Karpas-422 (cell line): ENCODE measurements at regions not wholly inside any gene's neighbourhood (a gene's known extent, or its start where the extent isn't known, plus 50 kb on each side); places are given as distances from the start of the nearest gene placed in this dataset.
A peak's percentile ranks its signal among the peaks of the same experiment; 100 is the strongest.
"Not testable (repeated sequence)": the region's sequence is repeated elsewhere in the genome, so short reads cannot be mapped to it uniquely, and the experiment has no call there.

Source experiments
- DNase-seq: peaks from one replicate; pipeline ENCODE4 v3.0.0-alpha.2; 2015
- H2AFZ ChIP-seq: fragments of 200-600 bp; sonication (generic); 2 replicates; pipeline ENCODE4 v1.6.1; 2014; ENCODE audit warnings: antibody characterized with exemption, low read length, mixed read lengths
- H3K27ac ChIP-seq: fragments of 200-600 bp; sonication (generic); 2 replicates; pipeline ENCODE4 v1.5.1; 2014; ENCODE audit warnings: mild to moderate bottlenecking, low read length, moderate library complexity
- H3K27me3 ChIP-seq: fragments of 200-600 bp; sonication (generic); 2 replicates; pipeline ENCODE4 v1.6.1; 2014; ENCODE audit warnings: low read length, mixed read lengths
- H3K36me3 ChIP-seq: fragments of 200-600 bp; sonication (generic); 2 replicates; pipeline ENCODE4 v1.6.1; 2014; ENCODE audit warnings: low read length, mixed read lengths; ENCODE audit not compliant: insufficient read depth
- H3K4me1 ChIP-seq: fragments of 200-600 bp; sonication (generic); 2 replicates; pipeline ENCODE4 v1.6.1; 2014; ENCODE audit warnings: mild to moderate bottlenecking, low read length, mixed read lengths
- H3K4me2 ChIP-seq: fragments of 200-600 bp; sonication (generic); 2 replicates; pipeline ENCODE4 v1.6.1; 2014; ENCODE audit warnings: low read length, low read depth, mild to moderate bottlenecking; ENCODE audit not compliant: poor library complexity, severe bottlenecking
- H3K4me3 ChIP-seq: fragments of 200-600 bp; sonication (generic); 2 replicates; pipeline ENCODE4 v1.5.1; 2014; ENCODE audit warnings: mild to moderate bottlenecking, antibody characterized with exemption, low read length, mixed read lengths
- H3K79me2 ChIP-seq: fragments of 200-600 bp; sonication (generic); 2 replicates; pipeline ENCODE4 v1.6.1; 2014; ENCODE audit warnings: mild to moderate bottlenecking, low read length, mixed read lengths
- H3K9ac ChIP-seq: fragments of 200-600 bp; sonication (generic); 2 replicates; pipeline ENCODE4 v1.6.0; 2014; ENCODE audit warnings: low read length
- H3K9me2 ChIP-seq: fragments of 200-600 bp; sonication (generic), shearing (Covaris generic); replicated peaks from 2 replicates; pipeline ENCODE4 v1.6.0; 2014; ENCODE audit warnings: mild to moderate bottlenecking, low read length, moderate library complexity; ENCODE audit not compliant: insufficient read depth
- H3K9me3 ChIP-seq: fragments of 300-700, 200-600 bp; sonication (generic); 2 replicates; pipeline ENCODE4 v1.6.1; 2014; ENCODE audit warnings: low read length, mixed read lengths
- H4K20me1 ChIP-seq: fragments of 200-600 bp; sonication (generic); 2 replicates; pipeline ENCODE4 v1.6.1; 2014; ENCODE audit warnings: mild to moderate bottlenecking, antibody characterized with exemption, low read length, low read depth; ENCODE audit not compliant: insufficient read depth

GRCh38 chr2:104933151-104933917, 79.4 kb downstream of the POU3F3 start:
- no peak for DNase-seq
- H3K79me2 ChIP-seq = no peaks in the 10 kb centered on the region
- H3K4me1 ChIP-seq = peaks cover 3% of the 10 kb centered on the region; the same call in 1 of the 2 replicates
- H3K9me3 ChIP-seq = no peaks in the 10 kb centered on the region
- no peak overlapping the region for H3K4me2 ChIP-seq
- H3K36me3 ChIP-seq = no peaks in the 10 kb centered on the region
- no peak overlapping the region for H3K9ac ChIP-seq
- H3K4me3 ChIP-seq = no peak overlapping the region
- H3K9me2 ChIP-seq = no peaks in the 10 kb centered on the region
- H3K27ac ChIP-seq = no peak overlapping the region
- no peaks in the 10 kb centered on the region for H4K20me1 ChIP-seq
- no peaks in the 10 kb centered on the region for H3K27me3 ChIP-seq
- no peak overlapping the region for H2AFZ ChIP-seq

- H3K36me3 ChIP-seq = no peaks in the 10 kb centered on the region
- peaks cover 6% of the 10 kb centered on the region; the same call in 1 of the 2 replicates for H3K4me1 ChIP-seq
- no peaks in the 10 kb centered on the region for H3K79me2 ChIP-seq
- DNase-seq = no peak
- H4K20me1 ChIP-seq = no peaks in the 10 kb centered on the region
- H3K9me2 ChIP-seq = no peaks in the 10 kb centered on the region
- no peak overlapping the region for H3K4me2 ChIP-seq
- no peak overlapping the region for H3K27ac ChIP-seq
- no peaks in the 10 kb centered on the region for H3K27me3 ChIP-seq
- no peak overlapping the region for H3K4me3 ChIP-seq
- no peak overlapping the region for H2AFZ ChIP-seq
- H3K9ac ChIP-seq = no peak overlapping the region
- no peaks in the 10 kb centered on the region for H3K9me3 ChIP-seq
Measured at GRCh38 chr2:104936527-104936926, 82.6 kb downstream of the POU3F3 start.

- Histone ChIP-seq H3K4me2 (peak overlapping the region; percentile 9), H3K27me3 (no peaks in the 10 kb centered on the region), H3K4me1 (peaks cover 6% of the 10 kb centered on the region; the same call in 1 of the 2 replicates), H3K9me3 (no peaks in the 10 kb centered on the region), H2AFZ (peak overlapping the region; percentile 48; the same call in 1 of the 2 replicates), H4K20me1 (no peaks in the 10 kb centered on the region), H3K36me3 (no peaks in the 10 kb centered on the region), H3K4me3 (no peak overlapping the region; the same call in 1 of the 2 replicates), H3K9ac (no peak overlapping the region), H3K9me2 (no peaks in the 10 kb centered on the region), H3K79me2 (no peaks in the 10 kb centered on the region), H3K27ac (no peak overlapping the region)
- DNase-seq = peak; percentile 43
Measured at GRCh38 chr2:104938231-104938941, 84.5 kb downstream of the POU3F3 start.

DNA sequence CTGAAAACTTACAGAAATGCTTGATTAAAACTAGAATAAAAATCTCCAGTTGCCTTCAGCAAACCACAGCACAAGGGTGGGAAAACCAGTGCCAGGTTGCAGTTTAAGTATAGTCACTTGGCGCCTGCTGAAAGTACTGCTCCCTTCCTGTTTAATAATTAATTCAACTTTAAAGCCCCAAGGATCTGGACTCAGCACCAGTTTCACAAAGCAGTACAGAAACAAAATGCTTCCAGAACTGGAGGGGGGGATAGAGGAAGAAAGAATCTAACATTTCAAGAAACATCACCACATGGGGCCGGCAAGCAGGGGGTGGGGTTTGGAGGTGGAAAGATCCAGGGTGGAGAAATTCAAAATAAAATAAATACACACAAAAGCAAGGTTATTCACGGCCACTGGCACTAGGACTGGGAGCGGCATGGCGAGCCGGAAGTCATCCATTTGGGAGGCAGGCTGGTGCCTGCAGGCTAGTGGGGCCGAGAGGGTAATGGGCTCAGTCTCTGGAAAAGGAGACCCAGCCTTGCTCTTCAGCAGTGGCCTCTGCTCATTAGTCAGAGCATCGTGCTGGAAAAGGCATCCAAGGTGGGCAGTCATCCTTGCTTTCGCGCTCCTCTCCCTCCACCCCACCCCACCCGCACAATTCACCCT, 85.8 kb downstream of the POU3F3 start:
- Histone ChIP-seq H3K9ac (no peak overlapping the region), H4K20me1 (no peaks in the 10 kb centered on the region), H3K4me2 (no peak overlapping the region), H3K9me3 (no peaks in the 10 kb centered on the region), H3K27me3 (no peaks in the 10 kb centered on the region), H3K79me2 (no peaks in the 10 kb centered on the region), H3K4me1 (peaks cover 6% of the 10 kb centered on the region; the same call in 1 of the 2 replicates), H3K27ac (no peak overlapping the region), H3K4me3 (no peak overlapping the region), H3K9me2 (no peaks in the 10 kb centered on the region), H2AFZ (no peak overlapping the region), H3K36me3 (no peaks in the 10 kb centered on the region)
- no peak for DNase-seq

DNA sequence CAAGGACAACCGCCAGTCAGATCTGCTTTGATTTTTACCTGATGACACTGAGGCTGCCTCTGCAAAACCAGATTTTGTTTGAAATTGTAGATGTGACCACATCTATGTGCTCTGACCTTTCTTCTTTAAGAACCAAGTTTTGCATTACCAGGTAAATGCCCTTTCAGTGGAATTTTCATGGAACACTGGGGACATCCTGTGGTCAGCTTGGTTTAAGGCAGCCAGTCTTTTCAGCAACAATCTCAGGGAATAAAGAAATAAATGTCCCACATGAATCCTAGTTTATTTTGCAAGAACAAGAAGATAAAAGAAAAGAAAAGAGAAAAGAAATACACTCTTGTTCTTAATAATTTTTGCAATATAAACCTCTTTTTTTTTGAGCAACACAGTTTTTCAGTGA, 90.6 kb downstream of the POU3F3 start:
- no peak overlapping the region for H3K4me2 ChIP-seq
- H3K79me2 ChIP-seq = no peaks in the 10 kb centered on the region
- no peak overlapping the region for H3K27ac ChIP-seq
- H2AFZ ChIP-seq = no peak overlapping the region
- H3K4me1 ChIP-seq = no peaks in the 10 kb centered on the region
- no peaks in the 10 kb centered on the region for H3K36me3 ChIP-seq
- peak; percentile 49 for DNase-seq
- H3K27me3 ChIP-seq = no peaks in the 10 kb centered on the region
- H3K4me3 ChIP-seq = no peak overlapping the region
- H4K20me1 ChIP-seq = no peaks in the 10 kb centered on the region
- H3K9me2 ChIP-seq = no peaks in the 10 kb centered on the region
- no peak overlapping the region for H3K9ac ChIP-seq
- no peaks in the 10 kb centered on the region for H3K9me3 ChIP-seq

GRCh38 chr2:104945121-104945520, 91.2 kb downstream of the POU3F3 start:
- Histone ChIP-seq H3K4me3 (no peak overlapping the region), H3K4me2 (no peak overlapping the region), H2AFZ (no peak overlapping the region), H3K9ac (no peak overlapping the region), H3K9me2 (no peaks in the 10 kb centered on the region), H3K36me3 (no peaks in the 10 kb centered on the region), H3K4me1 (no peaks in the 10 kb centered on the region), H3K27ac (no peak overlapping the region), H3K79me2 (no peaks in the 10 kb centered on the region), H3K9me3 (no peaks in the 10 kb centered on the region), H3K27me3 (no peaks in the 10 kb centered on the region), H4K20me1 (no peaks in the 10 kb centered on the region)
- no peak for DNase-seq

GRCh38 chr2:104945866-104946265, 92.0 kb downstream of the POU3F3 start:
- H3K9me3 ChIP-seq = no peaks in the 10 kb centered on the region
- H3K4me2 ChIP-seq = no peak overlapping the region
- no peak overlapping the region for H2AFZ ChIP-seq
- H3K27ac ChIP-seq = no peak overlapping the region
- H3K36me3 ChIP-seq = no peaks in the 10 kb centered on the region
- no peaks in the 10 kb centered on the region for H3K79me2 ChIP-seq
- DNase-seq = no peak
- no peaks in the 10 kb centered on the region for H4K20me1 ChIP-seq
- no peaks in the 10 kb centered on the region for H3K27me3 ChIP-seq
- H3K4me1 ChIP-seq = no peaks in the 10 kb centered on the region
- no peak overlapping the region for H3K4me3 ChIP-seq
- H3K9ac ChIP-seq = no peak overlapping the region
- H3K9me2 ChIP-seq = no peaks in the 10 kb centered on the region

DNA sequence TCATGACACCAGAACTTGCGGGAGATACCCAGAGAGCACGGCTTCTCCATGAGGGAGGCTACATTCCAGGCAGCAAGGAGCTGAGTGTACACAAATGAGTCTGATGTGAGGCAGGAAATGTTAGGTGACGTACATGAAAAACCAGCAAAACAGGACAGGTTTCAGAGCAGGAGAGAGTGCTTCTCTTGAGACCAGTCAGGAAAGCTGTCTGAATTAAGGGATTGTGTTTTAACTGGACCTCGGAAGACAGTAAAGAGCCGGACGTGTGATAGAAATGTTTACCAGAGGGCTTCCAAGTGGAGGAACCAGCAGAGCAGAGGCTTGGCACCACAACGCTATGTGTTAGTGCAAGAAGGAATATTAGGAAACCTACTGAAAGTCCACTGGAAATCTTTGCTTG, 90.4 kb upstream of the MRPS9 start:
- not testable (repeated sequence) for H3K79me2 ChIP-seq, H3K4me2 ChIP-seq, DNase-seq, H3K9ac ChIP-seq, H3K27ac ChIP-seq, H3K4me1 ChIP-seq, H3K36me3 ChIP-seq, H3K9me3 ChIP-seq, H3K4me3 ChIP-seq, H3K27me3 ChIP-seq, H4K20me1 ChIP-seq, H2AFZ ChIP-seq, H3K9me2 ChIP-seq
